Uterus (tissue), 2 donors: ENCODE measurements at regions not wholly inside any gene's neighbourhood (a gene's known extent, or its start where the extent isn't known, plus 50 kb on each side); places are given as distances from the start of the nearest gene placed in this dataset.

Experiments
- POLR2A ChIP-seq, 2 donors: fragments of 450-650 bp; IDR thresholded peaks; one replicate each; pipeline ENCODE4 v1.6.1; 2016; ENCODE audit warnings: antibody characterized with exemption in 2 of 2, mild to moderate bottlenecking in 1 of 2, moderate library complexity in 1 of 2
- TF ChIP-seq, protein P1 (sequence below), 4 experiments: fragments of 200-600 bp in 2 of 4; fragments of 450-650 bp in 2 of 4; sonication (generic) in 2 of 4; IDR thresholded peaks; one replicate each; pipeline ENCODE4 v1.5.1; 2016 to 2019; ENCODE audit warnings: antibody characterized with exemption in 4 of 4, mild to moderate bottlenecking in 2 of 4, moderate library complexity in 1 of 4

- TF ChIP-seq, protein P1, sequence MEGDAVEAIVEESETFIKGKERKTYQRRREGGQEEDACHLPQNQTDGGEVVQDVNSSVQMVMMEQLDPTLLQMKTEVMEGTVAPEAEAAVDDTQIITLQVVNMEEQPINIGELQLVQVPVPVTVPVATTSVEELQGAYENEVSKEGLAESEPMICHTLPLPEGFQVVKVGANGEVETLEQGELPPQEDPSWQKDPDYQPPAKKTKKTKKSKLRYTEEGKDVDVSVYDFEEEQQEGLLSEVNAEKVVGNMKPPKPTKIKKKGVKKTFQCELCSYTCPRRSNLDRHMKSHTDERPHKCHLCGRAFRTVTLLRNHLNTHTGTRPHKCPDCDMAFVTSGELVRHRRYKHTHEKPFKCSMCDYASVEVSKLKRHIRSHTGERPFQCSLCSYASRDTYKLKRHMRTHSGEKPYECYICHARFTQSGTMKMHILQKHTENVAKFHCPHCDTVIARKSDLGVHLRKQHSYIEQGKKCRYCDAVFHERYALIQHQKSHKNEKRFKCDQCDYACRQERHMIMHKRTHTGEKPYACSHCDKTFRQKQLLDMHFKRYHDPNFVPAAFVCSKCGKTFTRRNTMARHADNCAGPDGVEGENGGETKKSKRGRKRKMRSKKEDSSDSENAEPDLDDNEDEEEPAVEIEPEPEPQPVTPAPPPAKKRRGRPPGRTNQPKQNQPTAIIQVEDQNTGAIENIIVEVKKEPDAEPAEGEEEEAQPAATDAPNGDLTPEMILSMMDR (IDR thresholded peaks at IDR 0.05), result no peak
- TF ChIP-seq POLR2A (IDR thresholded peaks at IDR 0.05), result no peak
These were observed 1144.5 kb downstream of the HACE1 start for GRCh38 chr6:103715269-103715668.
